ENCODE measurements at regions not wholly inside any gene's neighbourhood (a gene's known extent, or its start where the extent isn't known, plus 50 kb on each side); places are given as distances from the start of the nearest gene placed in this dataset.
"Not testable (repeated sequence)": the region's sequence is repeated elsewhere in the genome, so short reads cannot be mapped to it uniquely, and the experiment has no call there.

- DNase-seq = no peak
These were observed 1490.0 kb upstream of the GBE1 start for GRCh38 chr3:83251490-83251889.

GRCh38 chr3:83250613-83251012 lies 1489.2 kb upstream of the GBE1 start:
- no peak for DNase-seq

- no peak for DNase-seq
These were observed 1487.0 kb upstream of the GBE1 start for GRCh38 chr3:83248454-83248853.

- DNase-seq = no peak
These were observed 1473.9 kb upstream of the GBE1 start for GRCh38 chr3:83235180-83235814.

GRCh38 chr3:83233715-83234114 lies 1472.3 kb upstream of the GBE1 start:
- DNase-seq = no peak

GRCh38 chr3:83230841-83231240 lies 1469.4 kb upstream of the GBE1 start:
- no peak for DNase-seq

GRCh38 chr3:83230376-83230775 lies 1468.9 kb upstream of the GBE1 start:
- DNase-seq = no peak

GRCh38 chr3:83226751-83227150 lies 1465.3 kb upstream of the GBE1 start:
- DNase-seq = no peak

- DNase-seq = no peak
These were observed 1462.8 kb upstream of the GBE1 start for GRCh38 chr3:83224101-83224868.

- no peak for DNase-seq
These were observed 1457.1 kb upstream of the GBE1 start for GRCh38 chr3:83218383-83219200.

GRCh38 chr3:83217595-83218118 lies 1456.2 kb upstream of the GBE1 start:
- not testable (repeated sequence) for DNase-seq

GRCh38 chr3:83216919-83217594 lies 1455.6 kb upstream of the GBE1 start:
- DNase-seq = no peak

GRCh38 chr3:83195243-83195642 lies 1433.8 kb upstream of the GBE1 start:
- DNase-seq = no peak

GRCh38 chr3:83193526-83193925 lies 1432.1 kb upstream of the GBE1 start:
- no peak for DNase-seq

GRCh38 chr3:83189634-83190033 lies 1428.2 kb upstream of the GBE1 start:
- DNase-seq = no peak

GRCh38 chr3:83169473-83169872 lies 1408.0 kb upstream of the GBE1 start:
- DNase-seq = no peak

- DNase-seq = no peak
These were observed 1389.5 kb upstream of the GBE1 start for GRCh38 chr3:83150896-83151295.

GRCh38 chr3:83140983-83141382 lies 1379.5 kb upstream of the GBE1 start:
- DNase-seq = no peak

- no peak for DNase-seq
These were observed 1369.8 kb upstream of the GBE1 start for GRCh38 chr3:83131236-83131635.

GRCh38 chr3:83122774-83123350 lies 1361.4 kb upstream of the GBE1 start:
- DNase-seq = peak; percentile 0

- DNase-seq = no peak
These were observed 1331.8 kb upstream of the GBE1 start for GRCh38 chr3:83093222-83093572.

- no peak for DNase-seq
These were observed 1331.2 kb upstream of the GBE1 start for GRCh38 chr3:83092521-83093221.
